Fibroblast of skin of right biceps (primary cell): ENCODE measurements at regions not wholly inside any gene's neighbourhood (a gene's known extent, or its start where the extent isn't known, plus 50 kb on each side); places are given as distances from the start of the nearest gene placed in this dataset.
A peak's percentile ranks its signal among the peaks of the same experiment; 100 is the strongest.

Experiments
- DNase-seq: peaks from one replicate; pipeline ENCODE4 v3.0.0-alpha.2; 2013

DNA sequence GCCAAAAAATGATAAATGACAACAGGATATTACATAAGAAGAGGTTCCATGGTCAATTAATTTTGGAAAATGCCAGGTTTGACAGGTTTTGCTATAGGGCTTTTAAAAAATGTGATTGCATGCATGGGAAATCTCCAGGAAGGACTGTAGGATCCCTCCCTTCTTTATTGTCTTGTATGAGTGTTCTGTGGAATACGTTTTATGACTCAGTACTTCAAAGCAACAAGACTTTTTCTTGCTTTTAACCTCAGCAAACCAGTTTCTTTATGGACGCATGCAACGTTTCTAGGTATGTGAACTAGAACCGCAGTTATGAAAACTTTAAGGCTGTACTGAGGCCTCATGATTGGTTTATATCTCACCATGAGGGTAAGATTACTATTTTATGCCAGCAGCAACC is 76.6 kb upstream of the NTRK2 start:
- DNase-seq, result no peak

DNA sequence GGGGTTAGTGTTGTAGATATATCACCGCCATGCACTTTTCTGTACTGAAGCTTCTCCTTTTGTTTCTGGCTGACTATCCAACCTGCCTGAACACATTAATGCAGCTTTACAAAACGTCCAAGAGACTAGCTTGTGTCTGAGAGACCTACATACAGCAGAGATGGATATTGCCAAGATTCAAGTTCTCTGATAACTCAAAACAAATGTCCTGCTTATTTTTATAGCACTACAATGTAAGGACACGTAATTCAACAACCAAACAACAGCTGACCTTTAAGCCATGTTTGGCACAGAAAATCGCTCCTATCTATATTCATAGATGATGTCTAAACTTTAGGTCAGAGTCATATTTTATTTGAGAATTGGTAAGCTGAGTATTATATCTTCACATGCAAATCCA is 76.2 kb upstream of the NTRK2 start:
- no peak for DNase-seq

DNA sequence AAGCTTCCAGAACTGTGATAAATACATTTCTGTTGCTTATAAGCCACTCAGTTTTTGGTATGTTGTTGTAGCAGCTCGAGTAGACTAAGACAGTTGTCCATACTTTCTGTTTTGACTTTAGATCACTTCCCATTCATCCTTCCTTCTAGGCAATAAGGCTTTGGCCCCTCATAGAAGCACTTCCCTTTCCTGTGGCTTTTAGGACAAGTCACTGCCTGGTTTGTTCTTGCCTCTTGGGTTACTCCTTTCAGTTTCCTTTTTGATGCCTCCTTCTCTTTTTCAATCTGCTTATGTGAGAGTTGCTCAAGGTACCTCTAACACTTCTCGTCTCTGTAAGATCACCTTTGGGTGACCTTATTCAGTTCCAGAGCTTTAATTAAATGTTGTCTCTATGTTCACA is 72.4 kb upstream of the NTRK2 start:
- DNase-seq, result no peak

DNA sequence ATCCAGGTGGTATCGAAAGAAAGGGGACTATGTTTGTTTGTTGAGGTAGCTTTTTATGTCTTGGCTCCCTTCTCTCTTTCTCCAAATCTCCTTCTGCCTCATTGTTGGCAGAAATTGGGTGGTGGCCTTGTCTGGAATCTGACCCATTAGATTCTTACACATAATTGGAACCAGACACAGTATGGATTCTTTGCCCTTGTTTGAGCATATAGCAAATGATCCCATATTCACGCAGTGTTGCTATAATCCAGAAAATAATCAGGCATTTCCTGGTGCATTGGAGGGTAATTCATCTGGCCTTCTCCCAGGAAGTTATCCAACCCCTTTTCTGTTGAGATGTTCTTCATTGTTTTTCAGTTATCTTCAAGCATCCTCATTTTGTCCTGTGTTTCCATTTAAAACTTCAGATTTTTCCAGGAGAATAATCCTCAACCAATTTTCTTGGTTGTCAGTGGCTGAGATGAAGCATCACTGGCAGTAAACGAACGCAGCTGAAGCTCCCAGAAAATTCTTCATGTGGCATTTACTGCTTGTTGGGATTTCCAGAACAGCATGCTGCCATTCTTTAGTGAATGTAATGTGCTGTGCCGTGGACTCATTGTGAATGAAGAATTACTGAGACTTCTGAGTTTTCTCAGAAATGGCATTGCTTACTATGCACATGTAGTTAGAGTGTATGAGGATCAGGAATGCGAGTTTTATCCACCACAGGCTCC is 70.5 kb upstream of the NTRK2 start:
- peak; percentile 2 for DNase-seq

DNA sequence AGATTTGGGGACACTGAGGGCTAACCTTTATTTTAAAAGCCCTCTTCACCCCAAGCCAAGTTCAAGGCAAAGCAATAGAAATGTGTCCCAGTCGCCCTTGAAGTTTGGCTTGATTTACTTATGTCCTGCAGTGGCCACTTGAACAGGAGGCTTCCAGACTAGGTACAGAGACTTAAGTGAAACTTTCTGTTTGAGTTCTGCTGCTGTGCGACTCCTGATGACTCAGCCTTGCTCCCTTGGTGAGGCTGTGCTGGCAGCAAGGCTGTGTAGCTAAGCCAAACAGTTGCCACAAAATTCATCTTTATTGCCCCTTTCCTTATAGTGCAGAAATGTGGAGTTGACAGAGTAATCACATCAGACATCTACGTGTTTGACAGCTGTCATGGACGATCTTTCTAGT is 68.8 kb upstream of the NTRK2 start:
- no peak for DNase-seq

DNA sequence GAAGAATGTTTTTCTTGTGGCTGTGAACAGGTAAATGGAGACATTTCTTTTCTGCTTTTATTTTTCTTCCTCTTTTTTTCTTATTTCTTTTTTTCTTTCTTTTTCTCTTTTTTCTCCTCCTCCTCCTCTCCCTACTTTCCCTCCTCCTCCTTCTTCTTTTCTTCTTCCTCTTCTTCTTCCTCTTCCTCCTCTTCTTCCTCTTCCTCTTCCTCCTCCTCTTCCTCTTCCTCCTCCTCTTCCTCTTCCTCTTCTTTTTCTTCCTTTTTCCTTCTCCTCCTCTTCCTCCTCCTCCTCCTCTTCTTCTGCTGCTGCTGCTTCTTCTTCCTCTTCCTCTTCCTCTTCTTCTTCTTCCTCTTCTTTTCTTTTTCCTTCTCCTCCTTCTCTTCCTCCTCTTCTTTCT is 65.3 kb upstream of the NTRK2 start:
- no peak for DNase-seq

DNA sequence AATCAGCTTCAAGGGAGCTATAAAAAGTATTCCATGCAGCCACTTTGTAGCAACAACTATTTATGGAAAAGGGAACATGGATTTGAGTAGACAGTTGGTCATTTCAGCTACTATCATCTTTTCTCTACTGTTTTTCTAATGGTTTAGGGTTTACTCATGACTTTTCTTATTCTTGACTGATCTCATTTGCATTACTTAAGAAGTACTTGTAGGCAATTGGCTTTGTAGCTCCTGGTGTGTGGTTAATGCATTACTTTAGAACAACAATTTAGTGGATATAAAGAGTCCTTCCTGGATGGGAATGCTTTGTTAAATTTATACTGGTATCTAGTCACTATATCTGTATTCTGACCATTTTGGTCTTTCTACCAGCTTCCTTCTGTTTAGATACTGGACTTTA is 59.8 kb upstream of the NTRK2 start:
- DNase-seq, result no peak

DNA sequence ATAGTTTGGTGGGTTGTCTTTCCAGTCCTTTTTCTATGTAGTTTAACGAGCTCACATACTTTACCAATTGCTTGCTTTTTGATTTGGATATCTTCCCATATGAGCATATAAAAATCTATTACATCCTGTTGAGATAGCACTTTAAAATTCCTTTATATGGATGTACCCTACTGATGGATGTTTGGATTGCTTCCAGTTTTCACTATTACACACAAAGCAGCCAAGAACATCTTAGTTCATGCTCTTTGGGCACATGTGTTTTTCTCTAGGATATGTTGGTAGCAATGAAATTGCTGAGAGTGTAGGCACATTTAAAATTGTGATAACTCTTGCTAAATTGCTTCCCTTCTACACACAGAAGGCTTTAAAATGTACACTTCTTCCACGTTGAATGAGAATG is 56.1 kb upstream of the NTRK2 start:
- DNase-seq, result no peak

DNA sequence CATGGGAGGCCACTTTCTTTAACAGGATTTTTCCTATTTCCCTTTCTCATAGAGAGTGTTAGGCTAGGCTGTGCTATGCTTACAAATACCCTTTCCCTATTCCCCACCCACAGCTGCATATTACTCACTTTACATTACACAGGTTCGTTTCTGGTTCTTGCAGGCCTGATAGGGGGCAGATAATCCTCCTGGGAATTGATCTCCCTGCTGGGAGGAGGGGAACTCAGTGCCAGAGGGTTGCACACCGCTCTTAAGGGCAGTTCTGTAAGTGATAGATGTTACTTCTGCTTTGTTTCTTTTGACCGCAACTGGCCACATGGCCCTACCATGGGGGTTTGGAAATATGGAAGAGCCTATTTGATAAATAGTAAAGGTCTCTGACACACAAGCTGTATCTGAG is 54.0 kb upstream of the NTRK2 start:
- DNase-seq, result no peak

DNA sequence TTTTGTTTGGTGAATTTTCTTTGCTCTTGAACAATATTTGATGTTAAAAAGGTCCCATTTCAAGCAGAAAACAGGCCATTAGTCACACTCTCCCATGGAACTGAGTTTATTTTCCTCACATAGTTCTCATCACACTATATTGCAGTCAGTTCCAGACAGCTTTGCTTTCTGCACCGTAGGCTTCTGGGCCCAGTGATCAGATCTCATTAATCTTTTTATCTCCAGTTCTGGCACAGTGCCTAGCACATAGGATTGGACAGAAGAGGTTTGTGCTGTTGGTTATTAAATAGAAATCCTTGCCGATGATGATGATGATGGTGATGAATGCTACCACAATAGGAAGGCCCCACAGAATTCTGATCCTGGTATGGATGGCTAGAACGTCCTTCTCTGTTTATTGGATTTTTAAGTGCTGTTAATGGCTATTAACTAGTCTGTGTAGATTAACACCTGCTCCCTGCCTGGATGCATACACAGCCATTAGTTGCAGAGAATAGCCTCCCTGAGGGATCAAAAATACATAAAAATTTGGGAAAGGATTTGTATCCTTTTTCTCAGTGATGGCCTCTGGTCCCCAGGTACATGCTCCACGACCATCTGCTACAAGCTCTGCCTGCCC is 52.0 kb upstream of the NTRK2 start:
- no peak for DNase-seq
